ENCODE measurements at regions not wholly inside any gene's neighbourhood (a gene's known extent, or its start where the extent isn't known, plus 50 kb on each side); places are given as distances from the start of the nearest gene placed in this dataset.

DNA sequence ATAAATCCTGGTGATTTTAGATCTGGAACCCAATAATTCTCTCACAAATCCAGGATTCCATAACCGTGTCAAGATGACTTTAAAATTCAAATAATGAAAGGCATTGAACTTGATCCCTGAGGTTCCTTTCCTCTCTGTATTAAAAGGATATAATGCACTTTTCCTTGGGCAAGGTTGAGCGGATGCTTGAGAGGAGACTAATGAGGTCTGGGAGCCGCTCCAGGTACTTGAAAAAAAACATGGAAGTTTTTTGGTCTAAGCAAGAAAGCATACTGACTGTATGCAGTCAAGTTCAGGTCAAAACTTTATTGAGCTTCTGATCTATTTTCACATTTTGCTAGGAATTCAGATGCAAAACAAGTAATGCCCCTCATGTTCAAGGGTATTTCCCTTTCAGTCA lies 318.5 kb downstream of the RAD51AP2 start:
- 77% methylated on average over 3 of the region's 3 CpGs for WGBS

GRCh38 chr2:17196380-17196779 lies 321.9 kb downstream of the RAD51AP2 start:
- Histone ChIP-seq H2AK5ac (ENCODE audit: low read length, severe bottlenecking) (peak overlapping the region; percentile 70), H2AFZ (ENCODE audit: low read depth, low read length) (no peak overlapping the region), H3K9ac (ENCODE audit: low read length) (no peak overlapping the region), H3K27ac (ENCODE audit: low read length, poor library complexity, severe bottlenecking) (no peak overlapping the region), H3K27me3 (ENCODE audit: control insufficient read depth in 1 of 2, insufficient read depth in 1 of 2, low read length in 2 of 2) (no peaks in the 10 kb centered on the region), H3K23ac (ENCODE audit: low read length in 2 of 2) (no peak overlapping the region), H4K8ac (ENCODE audit: low read length) (no peak overlapping the region), H3K36me3 (ENCODE audit: control insufficient read depth in 1 of 2, insufficient read depth in 2 of 2, low read depth in 1 of 2, low read length in 2 of 2) (no peaks in the 10 kb centered on the region), H3K14ac (ENCODE audit: low read length in 2 of 2) (no peak overlapping the region), H2BK15ac (ENCODE audit: low read depth, poor library complexity, severe bottlenecking) (no peak overlapping the region), H2BK5ac (ENCODE audit: low read depth, low read length, poor library complexity, severe bottlenecking) (no peak overlapping the region), H3K4me1 (ENCODE audit: control insufficient read depth, insufficient read depth, low read depth, low read length) (no peaks in the 10 kb centered on the region), H3K79me1 (replicated peaks; ENCODE audit: low read length, poor library complexity, severe bottlenecking) (no peaks in the 10 kb centered on the region), H3K9me3 (ENCODE audit: control insufficient read depth, low read length) (no peaks in the 10 kb centered on the region), H3K4ac (ENCODE audit: low read depth in 1 of 2, low read length in 2 of 2) (no peak overlapping the region), H4K91ac (ENCODE audit: low read length) (no peak overlapping the region), H3K4me2 (ENCODE audit: low read length, poor library complexity, severe bottlenecking) (no peak overlapping the region), H2BK120ac (ENCODE audit: low read depth, low read length) (no peak overlapping the region), H3K18ac (ENCODE audit: low read depth in 1 of 2, low read length in 2 of 2) (no peak overlapping the region), H2BK12ac (ENCODE audit: low read length in 2 of 2) (no peak overlapping the region), H3K4me3 (ENCODE audit: insufficient read depth in 1 of 2, low read depth in 1 of 2, low read length in 2 of 2) (peak overlapping the region in 1 of 2 experiments; percentile 5)
- 88% methylated on average over 3 of the region's 3 CpGs for WGBS
- DNase-seq, result no peak

More for the DNA sequence above, 318.5 kb downstream of the RAD51AP2 start:
- Histone ChIP-seq H3K4me3 (ENCODE audit: insufficient read depth in 1 of 2, low read depth in 1 of 2, low read length in 2 of 2) (no peak overlapping the region), H4K8ac (ENCODE audit: low read length) (no peak overlapping the region), H2BK5ac (ENCODE audit: low read depth, low read length, poor library complexity, severe bottlenecking) (no peak overlapping the region), H3K9me3 (ENCODE audit: control insufficient read depth, low read length) (no peaks in the 10 kb centered on the region), H2BK12ac (ENCODE audit: low read length in 2 of 2) (no peak overlapping the region), H2AFZ (ENCODE audit: low read depth, low read length) (no peak overlapping the region), H3K36me3 (ENCODE audit: control insufficient read depth in 1 of 2, insufficient read depth in 2 of 2, low read depth in 1 of 2, low read length in 2 of 2) (no peaks in the 10 kb centered on the region), H2BK120ac (ENCODE audit: low read depth, low read length) (no peak overlapping the region), H3K4me2 (ENCODE audit: low read length, poor library complexity, severe bottlenecking) (no peak overlapping the region), H3K14ac (ENCODE audit: low read length in 2 of 2) (no peak overlapping the region), H3K23ac (ENCODE audit: low read length in 2 of 2) (no peak overlapping the region), H3K27ac (ENCODE audit: low read length, poor library complexity, severe bottlenecking) (no peak overlapping the region), H3K4me1 (ENCODE audit: control insufficient read depth, insufficient read depth, low read depth, low read length) (no peaks in the 10 kb centered on the region), H3K79me1 (replicated peaks; ENCODE audit: low read length, poor library complexity, severe bottlenecking) (no peaks in the 10 kb centered on the region), H3K4ac (ENCODE audit: low read depth in 1 of 2, low read length in 2 of 2) (no peak overlapping the region), H3K9ac (ENCODE audit: low read length) (no peak overlapping the region), H2BK15ac (ENCODE audit: low read depth, poor library complexity, severe bottlenecking) (no peak overlapping the region), H4K91ac (ENCODE audit: low read length) (no peak overlapping the region), H2AK5ac (ENCODE audit: low read length, severe bottlenecking) (no peak overlapping the region), H3K27me3 (ENCODE audit: control insufficient read depth in 1 of 2, insufficient read depth in 1 of 2, low read length in 2 of 2) (no peaks in the 10 kb centered on the region), H3K18ac (ENCODE audit: low read depth in 1 of 2, low read length in 2 of 2) (no peak overlapping the region)
- DNase-seq, result no peak

GRCh38 chr2:17195016-17195415 lies 323.2 kb downstream of the RAD51AP2 start:
- no peak overlapping the region for H4K91ac ChIP-seq (ENCODE audit: low read length)
- WGBS, result 75% methylated on average over 4 of the region's 5 CpGs
- no peak overlapping the region for H2BK12ac ChIP-seq (ENCODE audit: low read length in 2 of 2)
- H2AK5ac ChIP-seq (ENCODE audit: low read length, severe bottlenecking), result no peak overlapping the region
- no peaks in the 10 kb centered on the region for H3K36me3 ChIP-seq (ENCODE audit: control insufficient read depth in 1 of 2, insufficient read depth in 2 of 2, low read depth in 1 of 2, low read length in 2 of 2)
- H2BK15ac ChIP-seq (ENCODE audit: low read depth, poor library complexity, severe bottlenecking), result no peak overlapping the region
- no peak overlapping the region for H2AFZ ChIP-seq (ENCODE audit: low read depth, low read length)
- no peak overlapping the region for H2BK120ac ChIP-seq (ENCODE audit: low read depth, low read length)
- no peaks in the 10 kb centered on the region for H3K79me1 ChIP-seq (replicated peaks; ENCODE audit: low read length, poor library complexity, severe bottlenecking)
- H3K9ac ChIP-seq (ENCODE audit: low read length), result no peak overlapping the region
- no peak overlapping the region for H3K4me2 ChIP-seq (ENCODE audit: low read length, poor library complexity, severe bottlenecking)
- H3K4me1 ChIP-seq (ENCODE audit: control insufficient read depth, insufficient read depth, low read depth, low read length), result no peaks in the 10 kb centered on the region
- H3K27me3 ChIP-seq (ENCODE audit: control insufficient read depth in 1 of 2, insufficient read depth in 1 of 2, low read length in 2 of 2), result no peaks in the 10 kb centered on the region
- no peak overlapping the region for H3K18ac ChIP-seq (ENCODE audit: low read depth in 1 of 2, low read length in 2 of 2)
- H3K4me3 ChIP-seq (ENCODE audit: insufficient read depth in 1 of 2, low read depth in 1 of 2, low read length in 2 of 2), result no peak overlapping the region
- H3K4ac ChIP-seq (ENCODE audit: low read depth in 1 of 2, low read length in 2 of 2), result no peak overlapping the region
- peak; percentile 2 for DNase-seq
- no peak overlapping the region for H4K8ac ChIP-seq (ENCODE audit: low read length)
- H3K27ac ChIP-seq (ENCODE audit: low read length, poor library complexity, severe bottlenecking), result no peak overlapping the region
- H3K9me3 ChIP-seq (ENCODE audit: control insufficient read depth, low read length), result no peaks in the 10 kb centered on the region
- H3K14ac ChIP-seq (ENCODE audit: low read length in 2 of 2), result no peak overlapping the region
- no peak overlapping the region for H3K23ac ChIP-seq (ENCODE audit: low read length in 2 of 2)
- H2BK5ac ChIP-seq (ENCODE audit: low read depth, low read length, poor library complexity, severe bottlenecking), result no peak overlapping the region

DNA sequence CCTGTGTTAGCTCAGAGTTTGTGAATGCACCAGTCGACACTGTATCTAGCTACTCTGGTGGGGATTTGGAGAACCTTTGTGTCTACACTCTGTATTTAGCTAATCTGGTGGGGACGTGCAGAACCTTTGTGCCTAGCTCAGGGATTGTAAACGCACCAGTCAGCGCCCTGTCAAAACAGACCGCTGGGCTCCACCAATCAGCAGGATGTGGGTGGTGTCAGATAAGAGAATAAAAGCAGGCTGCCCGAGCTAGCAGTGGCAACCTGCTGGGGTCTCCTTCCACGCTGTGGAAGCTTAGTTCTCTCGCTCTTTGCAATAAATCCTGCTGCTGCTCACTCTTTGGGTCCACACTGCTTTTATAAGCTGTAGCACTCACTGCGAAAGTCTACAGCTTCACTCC lies 324.2 kb downstream of the RAD51AP2 start:
- Histone ChIP-seq H3K18ac (ENCODE audit: low read depth in 1 of 2, low read length in 2 of 2) (no peak overlapping the region), H2AK5ac (ENCODE audit: low read length, severe bottlenecking) (no peak overlapping the region), H3K4me3 (ENCODE audit: insufficient read depth in 1 of 2, low read depth in 1 of 2, low read length in 2 of 2) (no peak overlapping the region), H2BK120ac (ENCODE audit: low read depth, low read length) (no peak overlapping the region), H3K23ac (ENCODE audit: low read length in 2 of 2) (no peak overlapping the region), H3K4me2 (ENCODE audit: low read length, poor library complexity, severe bottlenecking) (no peak overlapping the region), H3K27ac (ENCODE audit: low read length, poor library complexity, severe bottlenecking) (no peak overlapping the region), H3K14ac (ENCODE audit: low read length in 2 of 2) (no peak overlapping the region), H2BK15ac (ENCODE audit: low read depth, poor library complexity, severe bottlenecking) (no peak overlapping the region), H4K91ac (ENCODE audit: low read length) (no peak overlapping the region), H3K9ac (ENCODE audit: low read length) (no peak overlapping the region), H2AFZ (ENCODE audit: low read depth, low read length) (no peak overlapping the region), H3K36me3 (ENCODE audit: control insufficient read depth in 1 of 2, insufficient read depth in 2 of 2, low read depth in 1 of 2, low read length in 2 of 2) (no peaks in the 10 kb centered on the region), H3K79me1 (replicated peaks; ENCODE audit: low read length, poor library complexity, severe bottlenecking) (no peaks in the 10 kb centered on the region), H2BK5ac (ENCODE audit: low read depth, low read length, poor library complexity, severe bottlenecking) (no peak overlapping the region), H3K4me1 (ENCODE audit: control insufficient read depth, insufficient read depth, low read depth, low read length) (no peaks in the 10 kb centered on the region), H3K27me3 (ENCODE audit: control insufficient read depth in 1 of 2, insufficient read depth in 1 of 2, low read length in 2 of 2) (no peaks in the 10 kb centered on the region), H4K8ac (ENCODE audit: low read length) (no peak overlapping the region), H3K9me3 (ENCODE audit: control insufficient read depth, low read length) (no peaks in the 10 kb centered on the region), H3K4ac (ENCODE audit: low read depth in 1 of 2, low read length in 2 of 2) (no peak overlapping the region), H2BK12ac (ENCODE audit: low read length in 2 of 2) (no peak overlapping the region)
- no peak for DNase-seq
- WGBS, result 88% methylated on average over 9 of the region's 9 CpGs

Measured in mesenchymal stem cell (in vitro differentiated cells and primary cell).